ENCODE measurements at regions not wholly inside any gene's neighbourhood (a gene's known extent, or its start where the extent isn't known, plus 50 kb on each side); places are given as distances from the start of the nearest gene placed in this dataset.
"Not testable (repeated sequence)": the region's sequence is repeated elsewhere in the genome, so short reads cannot be mapped to it uniquely, and the experiment has no call there.

DNA sequence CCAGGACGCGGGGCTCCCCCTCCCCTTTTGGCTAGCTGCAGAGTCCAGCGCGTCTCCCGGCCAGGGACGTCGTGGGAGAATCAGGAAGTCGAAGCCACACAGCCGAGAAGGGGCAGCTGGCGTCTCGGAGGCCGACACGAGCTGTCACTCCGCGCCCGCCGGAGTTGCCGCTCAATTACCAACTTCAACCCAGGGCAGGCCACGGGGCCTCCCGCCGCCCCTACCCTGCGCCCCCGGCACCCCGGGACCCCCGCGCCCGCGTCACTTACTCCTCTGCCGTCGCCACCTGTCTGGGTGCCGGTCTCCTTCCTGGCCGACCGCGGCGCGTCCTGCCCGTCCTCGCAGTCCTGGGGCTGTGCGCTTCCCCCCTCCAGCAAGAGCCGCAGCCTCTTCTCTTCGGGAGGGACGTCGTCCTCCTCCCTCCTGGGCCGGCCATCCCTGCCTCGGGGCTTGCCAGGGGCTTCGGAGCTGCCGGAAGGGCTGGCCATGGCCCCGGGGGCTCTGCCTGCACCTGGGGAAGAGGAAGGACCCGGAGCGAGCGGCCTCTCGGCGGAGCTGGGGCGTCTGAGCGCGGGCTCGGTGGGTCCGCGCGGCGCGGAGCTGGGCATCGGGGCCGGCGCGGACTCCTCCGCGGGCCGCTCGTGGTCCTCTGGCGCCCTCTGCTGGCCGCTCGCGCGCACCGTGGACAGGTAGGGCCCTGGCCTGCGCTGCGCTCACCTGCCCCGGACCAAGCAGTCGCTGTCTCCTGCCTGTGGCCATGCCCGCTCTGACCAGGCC lies 65.6 kb upstream of the CLEC6A start:
- in situ Hi-C loops (cut with MboI; ENCODE audit: low sequenced_read_pairs in 4 of 4); ATAC-seq; H3K4me1 ChIP-seq; H3K27me3 ChIP-seq; H3K9me3 ChIP-seq; H3K27ac ChIP-seq; intact Hi-C loops (cut with DNase I; ENCODE audit: low total_unique reads); H3K36me3 ChIP-seq: not testable (repeated sequence)
- peak; percentile 5 to 12 for DNase-seq
- peak overlapping the region; percentile 36 to 47 (median 38) for H3K4me3 ChIP-seq
- TF ChIP-seq, protein P1, sequence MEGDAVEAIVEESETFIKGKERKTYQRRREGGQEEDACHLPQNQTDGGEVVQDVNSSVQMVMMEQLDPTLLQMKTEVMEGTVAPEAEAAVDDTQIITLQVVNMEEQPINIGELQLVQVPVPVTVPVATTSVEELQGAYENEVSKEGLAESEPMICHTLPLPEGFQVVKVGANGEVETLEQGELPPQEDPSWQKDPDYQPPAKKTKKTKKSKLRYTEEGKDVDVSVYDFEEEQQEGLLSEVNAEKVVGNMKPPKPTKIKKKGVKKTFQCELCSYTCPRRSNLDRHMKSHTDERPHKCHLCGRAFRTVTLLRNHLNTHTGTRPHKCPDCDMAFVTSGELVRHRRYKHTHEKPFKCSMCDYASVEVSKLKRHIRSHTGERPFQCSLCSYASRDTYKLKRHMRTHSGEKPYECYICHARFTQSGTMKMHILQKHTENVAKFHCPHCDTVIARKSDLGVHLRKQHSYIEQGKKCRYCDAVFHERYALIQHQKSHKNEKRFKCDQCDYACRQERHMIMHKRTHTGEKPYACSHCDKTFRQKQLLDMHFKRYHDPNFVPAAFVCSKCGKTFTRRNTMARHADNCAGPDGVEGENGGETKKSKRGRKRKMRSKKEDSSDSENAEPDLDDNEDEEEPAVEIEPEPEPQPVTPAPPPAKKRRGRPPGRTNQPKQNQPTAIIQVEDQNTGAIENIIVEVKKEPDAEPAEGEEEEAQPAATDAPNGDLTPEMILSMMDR (IDR thresholded peaks at IDR 0.05 in 4 of 5, conservative IDR thresholded peaks at IDR 0.05 in 1 of 5): peak in 4 of 5 experiments; percentile 32 to 77 (median 62)

GRCh38 chr12:8396225-8397071 lies 59.3 kb upstream of the CLEC6A start:
- H3K27me3 ChIP-seq; H3K36me3 ChIP-seq; ATAC-seq; in situ Hi-C loops (cut with MboI; ENCODE audit: low sequenced_read_pairs in 4 of 4); H3K9me3 ChIP-seq; H3K4me1 ChIP-seq; DNase-seq; H3K27ac ChIP-seq; intact Hi-C loops (cut with DNase I; ENCODE audit: low total_unique reads): not testable (repeated sequence)
- H3K4me3 ChIP-seq: peak overlapping the region; percentile 34 to 44 (median 36)
- TF ChIP-seq, protein P1 (IDR thresholded peaks at IDR 0.05 in 4 of 5, conservative IDR thresholded peaks at IDR 0.05 in 1 of 5): peak in 2 of 5 experiments; percentile 33 to 56

DNA sequence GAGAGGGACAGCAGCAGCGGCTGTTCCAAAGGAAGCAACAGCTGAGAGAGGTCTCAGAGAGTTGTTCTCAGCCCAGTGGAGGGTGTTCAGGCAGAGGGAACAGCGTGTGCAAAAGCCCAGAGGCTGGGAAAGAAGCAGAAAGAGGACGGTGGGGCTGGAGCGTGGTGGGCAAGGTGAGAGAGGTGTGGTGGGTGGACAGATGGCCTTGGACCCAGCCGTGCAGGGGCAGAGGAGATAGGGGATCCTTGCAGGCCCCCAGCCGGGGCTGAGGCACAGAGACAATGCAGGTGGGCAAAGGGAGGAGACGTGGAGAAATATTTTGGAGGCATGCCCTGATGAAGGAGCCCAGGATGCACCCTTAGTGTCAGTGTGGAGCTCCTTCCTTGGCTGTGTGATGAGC lies 58.4 kb upstream of the CLEC6A start:
- H3K36me3 ChIP-seq; H3K27me3 ChIP-seq; ATAC-seq; H3K4me1 ChIP-seq; intact Hi-C loops (cut with DNase I; ENCODE audit: low total_unique reads); H3K9me3 ChIP-seq; in situ Hi-C loops (cut with MboI; ENCODE audit: low sequenced_read_pairs in 4 of 4); DNase-seq; H3K27ac ChIP-seq; H3K4me3 ChIP-seq: not testable (repeated sequence)

DNA sequence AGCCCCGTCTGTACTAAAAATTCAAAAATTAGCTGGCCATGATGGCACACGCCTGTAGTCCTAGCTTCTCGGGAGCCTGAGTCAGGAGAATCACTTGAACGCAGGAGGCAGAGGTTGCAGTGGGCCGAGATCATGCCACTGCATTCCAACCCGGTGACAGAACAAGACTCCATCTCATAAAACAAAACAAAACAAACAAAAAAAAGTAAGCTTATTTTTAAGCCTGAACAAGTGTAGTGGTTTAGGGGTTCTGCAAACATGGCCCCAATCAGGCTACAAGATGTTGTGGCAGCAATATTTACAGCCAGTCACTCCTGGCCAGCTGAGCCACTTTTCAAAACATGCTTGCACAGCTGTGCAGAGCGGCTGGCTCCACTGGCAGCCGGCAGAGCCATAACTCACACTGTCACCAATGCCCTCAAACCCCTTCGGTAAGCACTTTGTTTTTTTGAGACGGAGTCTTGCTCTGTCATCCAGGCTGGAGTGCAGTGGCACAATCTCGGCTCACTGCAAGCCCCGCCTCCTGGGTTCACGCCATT lies 56.2 kb upstream of the CLEC6A start:
- ATAC-seq; in situ Hi-C loops (cut with MboI; ENCODE audit: low sequenced_read_pairs in 4 of 4): not testable (repeated sequence)

GRCh38 chr12:8403834-8404233 lies 51.9 kb upstream of the CLEC6A start:
- DNase-seq; H3K9me3 ChIP-seq; H3K27ac ChIP-seq; H3K36me3 ChIP-seq; intact Hi-C loops (cut with DNase I; ENCODE audit: low total_unique reads); H3K27me3 ChIP-seq; H3K4me3 ChIP-seq; H3K4me1 ChIP-seq; in situ Hi-C loops (cut with MboI; ENCODE audit: low sequenced_read_pairs in 4 of 4); ATAC-seq: not testable (repeated sequence)

More for the DNA sequence above, 56.2 kb upstream of the CLEC6A start:
- H3K4me1 ChIP-seq; H3K9me3 ChIP-seq; intact Hi-C loops (cut with DNase I; ENCODE audit: low total_unique reads); DNase-seq; H3K36me3 ChIP-seq; H3K4me3 ChIP-seq; H3K27me3 ChIP-seq; H3K27ac ChIP-seq: not testable (repeated sequence)

DNA sequence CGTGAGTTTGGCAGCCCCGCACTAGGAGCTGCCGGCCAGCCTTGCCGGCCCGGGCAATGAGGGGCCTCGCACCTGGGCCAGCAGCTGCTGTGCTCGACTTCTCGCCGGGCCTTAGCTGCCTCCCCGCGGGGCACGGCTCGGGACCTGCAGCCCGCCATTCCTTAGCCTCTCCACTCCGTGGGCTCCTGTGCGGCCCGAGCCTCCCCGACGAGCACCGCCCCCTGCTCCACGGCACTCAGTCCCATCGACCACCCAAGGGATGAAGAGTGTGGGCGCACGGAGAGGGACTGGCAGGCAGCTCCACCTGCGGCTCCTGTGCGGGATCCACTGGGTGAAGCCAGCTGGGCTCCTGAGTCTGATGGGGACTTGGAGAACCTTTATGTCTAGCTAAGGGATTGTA lies 51.4 kb upstream of the CLEC6A start:
- H3K4me3 ChIP-seq; ATAC-seq; intact Hi-C loops (cut with DNase I; ENCODE audit: low total_unique reads): not testable (repeated sequence)

More for the DNA sequence above, 51.4 kb upstream of the CLEC6A start:
- DNase-seq; in situ Hi-C loops (cut with MboI; ENCODE audit: low sequenced_read_pairs in 4 of 4); H3K27ac ChIP-seq; H3K9me3 ChIP-seq; H3K27me3 ChIP-seq; H3K4me1 ChIP-seq; H3K36me3 ChIP-seq: not testable (repeated sequence)

All from gastrocnemius medialis (tissue), 4 donors.